Loucy (cell line): ENCODE measurements at regions not wholly inside any gene's neighbourhood (a gene's known extent, or its start where the extent isn't known, plus 50 kb on each side); places are given as distances from the start of the nearest gene placed in this dataset.

Source experiments
- EZH2phosphoT487 ChIP-seq: fragments of 200-600 bp; IDR thresholded peaks from 2 replicates; pipeline ENCODE4 v1.6.1; 2018; ENCODE audit warnings: antibody characterized with exemption, mild to moderate bottlenecking, moderate library complexity, borderline replicate concordance
- TF ChIP-seq, protein P1 (sequence below): fragments of 200-600 bp; sonication (generic); conservative IDR thresholded peaks from 2 replicates; pipeline ENCODE4 v1.5.1; 2014; ENCODE audit warnings: mild to moderate bottlenecking, antibody characterized with exemption, low read length

DNA sequence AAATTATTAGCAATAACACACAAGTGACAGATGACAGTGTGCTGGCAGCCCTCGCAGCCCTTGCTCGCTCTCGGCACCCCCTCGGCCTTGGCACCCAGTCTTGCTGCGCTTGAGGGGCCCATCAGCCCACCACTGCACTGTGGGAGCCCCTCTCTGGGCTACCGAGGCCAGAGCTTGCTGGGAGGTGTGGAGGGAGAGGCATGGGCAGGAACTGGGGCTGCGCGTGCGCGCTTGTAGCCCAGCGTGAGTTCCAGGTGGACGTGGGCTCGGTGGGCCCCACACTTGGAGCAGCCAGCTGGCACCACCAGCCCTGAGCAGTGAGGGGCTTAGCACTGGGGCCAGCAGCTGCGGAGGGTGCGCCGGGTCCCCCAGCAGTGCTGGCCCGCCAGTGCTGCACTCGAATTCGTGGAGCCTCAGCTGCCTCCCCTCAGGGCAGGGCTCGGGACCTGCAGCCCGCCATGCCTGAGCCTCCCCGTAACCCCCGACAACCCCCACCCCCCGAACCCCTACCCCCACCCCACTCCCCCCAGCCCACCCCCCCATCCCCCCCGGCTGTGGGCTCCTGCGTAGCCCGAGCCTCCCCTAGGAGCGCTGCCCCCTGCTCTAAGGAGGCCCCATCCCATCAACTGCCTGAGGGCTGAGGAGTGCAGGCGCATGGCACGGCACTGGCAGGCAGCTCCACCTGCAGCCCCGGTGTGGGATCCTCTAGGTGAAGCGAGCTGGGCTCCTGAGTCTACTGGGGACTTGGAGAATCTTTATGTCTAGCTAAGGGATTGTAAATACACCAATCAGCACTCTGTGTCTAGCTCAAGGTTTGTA lies 240.9 kb downstream of the TRIM36 start:
- TF ChIP-seq, protein P1, sequence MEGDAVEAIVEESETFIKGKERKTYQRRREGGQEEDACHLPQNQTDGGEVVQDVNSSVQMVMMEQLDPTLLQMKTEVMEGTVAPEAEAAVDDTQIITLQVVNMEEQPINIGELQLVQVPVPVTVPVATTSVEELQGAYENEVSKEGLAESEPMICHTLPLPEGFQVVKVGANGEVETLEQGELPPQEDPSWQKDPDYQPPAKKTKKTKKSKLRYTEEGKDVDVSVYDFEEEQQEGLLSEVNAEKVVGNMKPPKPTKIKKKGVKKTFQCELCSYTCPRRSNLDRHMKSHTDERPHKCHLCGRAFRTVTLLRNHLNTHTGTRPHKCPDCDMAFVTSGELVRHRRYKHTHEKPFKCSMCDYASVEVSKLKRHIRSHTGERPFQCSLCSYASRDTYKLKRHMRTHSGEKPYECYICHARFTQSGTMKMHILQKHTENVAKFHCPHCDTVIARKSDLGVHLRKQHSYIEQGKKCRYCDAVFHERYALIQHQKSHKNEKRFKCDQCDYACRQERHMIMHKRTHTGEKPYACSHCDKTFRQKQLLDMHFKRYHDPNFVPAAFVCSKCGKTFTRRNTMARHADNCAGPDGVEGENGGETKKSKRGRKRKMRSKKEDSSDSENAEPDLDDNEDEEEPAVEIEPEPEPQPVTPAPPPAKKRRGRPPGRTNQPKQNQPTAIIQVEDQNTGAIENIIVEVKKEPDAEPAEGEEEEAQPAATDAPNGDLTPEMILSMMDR = no peak
- no peak for TF ChIP-seq EZH2phosphoT487
